ENCODE measurements at regions not wholly inside any gene's neighbourhood (a gene's known extent, or its start where the extent isn't known, plus 50 kb on each side); places are given as distances from the start of the nearest gene placed in this dataset.

DNA sequence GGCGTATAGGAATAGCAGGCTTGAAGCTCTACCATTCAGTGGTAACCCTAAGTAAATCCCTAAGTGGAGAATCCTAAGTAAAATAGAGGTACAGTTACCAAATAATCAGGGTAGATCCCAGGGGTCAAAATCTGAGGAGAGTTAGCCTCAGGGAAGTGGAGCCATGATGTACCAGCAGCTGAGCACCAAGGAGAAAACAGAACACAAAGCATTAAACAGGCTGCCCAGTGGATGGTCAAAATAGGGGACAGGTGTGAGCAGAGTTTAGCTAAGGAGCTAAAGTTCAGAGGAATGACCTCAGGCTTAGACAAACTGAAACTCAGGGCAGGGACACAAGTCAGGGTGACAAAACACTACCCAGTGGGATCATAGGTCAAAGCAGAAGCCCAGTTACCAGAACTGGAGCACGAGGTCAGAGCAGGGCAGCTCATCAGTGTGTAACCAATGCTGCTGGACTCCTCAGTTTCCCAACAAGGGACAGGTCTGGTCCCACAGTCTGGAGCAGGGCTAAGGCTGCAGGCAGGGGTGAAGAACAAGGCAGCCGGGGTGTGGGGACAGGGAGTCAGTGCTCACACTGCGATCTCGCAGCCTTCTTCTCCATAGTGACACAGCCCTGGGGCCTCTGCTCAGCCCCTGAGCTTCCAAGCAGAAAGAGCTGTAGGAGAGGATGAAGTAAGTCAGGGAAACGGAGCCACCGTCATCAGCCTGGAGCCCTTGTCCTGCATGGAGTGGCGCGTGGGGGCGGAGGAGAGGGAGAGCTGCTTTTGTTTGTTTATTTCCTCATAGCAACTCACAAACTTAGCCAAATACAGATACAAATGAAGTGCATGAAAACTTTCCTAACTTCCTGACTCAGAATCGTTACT is 264.0 kb downstream of the MREG start:
- Mint-ChIP-seq H3K36me3 (no peaks in the 10 kb centered on the region), H3K4me3 (peak overlapping the region in 1 of 8 donors; percentile 47), H3K4me1 (no peaks in the 10 kb centered on the region), H3K9me3 (no peaks in the 10 kb centered on the region), H3K27me3 (peaks cover 10 to 24% (median 19%) of the 10 kb centered on the region in 3 donors), H3K27ac (no peak overlapping the region)
- no peak for ATAC-seq (ENCODE audit: low read depth in 2 of 2)
- no peak for DNase-seq

- Mint-ChIP-seq H3K9me3 (no peaks in the 10 kb centered on the region), H3K4me1 (no peaks in the 10 kb centered on the region), H3K27ac (no peak overlapping the region), H3K4me3 (no peak overlapping the region), H3K27me3 (peaks cover 9 to 25% (median 17%) of the 10 kb centered on the region in 3 donors), H3K36me3 (no peaks in the 10 kb centered on the region)
- ATAC-seq (ENCODE audit: low read depth in 2 of 2) (no peak), DNase-seq (no peak)
Measured at GRCh38 chr2:215748446-215748845, 264.9 kb downstream of the MREG start.

DNA sequence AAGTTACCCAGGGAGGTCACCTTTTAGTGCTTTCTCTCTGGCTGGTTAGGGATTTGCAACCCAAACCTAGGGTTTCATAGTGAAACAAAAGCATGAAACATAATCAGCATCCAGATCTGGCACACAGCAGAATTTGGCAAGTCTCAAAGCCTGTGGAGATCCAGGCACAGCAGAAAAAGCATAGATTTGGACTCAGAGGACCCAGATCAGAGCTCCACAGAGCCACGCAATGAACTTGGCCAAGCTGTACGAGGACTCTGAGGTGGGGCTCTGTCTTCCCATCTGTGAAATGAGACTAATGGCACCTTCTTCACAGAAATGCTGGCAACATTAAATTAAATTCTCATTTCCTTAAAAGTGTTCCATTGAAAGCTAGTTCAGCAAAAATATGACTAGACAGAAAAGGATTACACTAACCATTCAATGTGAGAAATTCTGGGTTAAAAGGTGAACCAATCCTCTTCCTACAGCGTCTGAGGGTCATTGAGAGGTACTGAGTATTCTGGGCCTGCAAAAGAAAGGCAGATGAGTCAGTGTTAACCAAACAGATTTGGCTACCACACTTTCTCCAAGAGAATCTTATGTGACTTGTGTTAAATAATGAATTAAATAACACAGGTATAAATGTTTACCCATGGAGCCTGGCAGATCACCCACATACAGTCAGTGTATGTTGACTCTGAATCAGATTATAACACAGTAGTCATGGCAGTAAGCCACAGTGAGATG is 266.3 kb downstream of the MREG start:
- H3K27ac Mint-ChIP-seq = no peak overlapping the region
- peaks cover 9 to 24% (median 14%) of the 10 kb centered on the region in 3 donors for H3K27me3 Mint-ChIP-seq
- no peaks in the 10 kb centered on the region for H3K36me3 Mint-ChIP-seq
- DNase-seq (no peak), ATAC-seq (ENCODE audit: low read depth in 2 of 2) (no peak)
- no peaks in the 10 kb centered on the region for H3K4me1 Mint-ChIP-seq
- no peak overlapping the region for H3K4me3 Mint-ChIP-seq
- H3K9me3 Mint-ChIP-seq = no peaks in the 10 kb centered on the region

- ATAC-seq (ENCODE audit: low read depth in 2 of 2) (no peak), DNase-seq (no peak)
- H3K27ac Mint-ChIP-seq = peak overlapping the region in 1 of 6 donors; percentile 8
Measured at GRCh38 chr2:215746226-215746886, 267.0 kb downstream of the MREG start.

GRCh38 chr2:215745331-215745730 is 268.0 kb downstream of the MREG start:
- H3K4me1 Mint-ChIP-seq = no peaks in the 10 kb centered on the region
- H3K27me3 Mint-ChIP-seq = peaks cover 0 to 27% (median 8%) of the 10 kb centered on the region in 3 donors
- ATAC-seq (ENCODE audit: low read depth in 2 of 2) (no peak), DNase-seq (no peak)
- H3K36me3 Mint-ChIP-seq = no peaks in the 10 kb centered on the region
- no peak overlapping the region for H3K4me3 Mint-ChIP-seq
- no peaks in the 10 kb centered on the region for H3K9me3 Mint-ChIP-seq
- H3K27ac Mint-ChIP-seq = no peak overlapping the region

More at GRCh38 chr2:215746226-215746886, 267.0 kb downstream of the MREG start:
- no peak overlapping the region for H3K4me3 Mint-ChIP-seq
- peaks cover 2 to 20% (median 8%) of the 10 kb centered on the region in 3 donors for H3K27me3 Mint-ChIP-seq
- no peaks in the 10 kb centered on the region for H3K9me3 Mint-ChIP-seq
- H3K36me3 Mint-ChIP-seq = no peaks in the 10 kb centered on the region
- H3K4me1 Mint-ChIP-seq = no peaks in the 10 kb centered on the region

GRCh38 chr2:215744514-215744913 is 268.8 kb downstream of the MREG start:
- DNase-seq = no peak
- Mint-ChIP-seq H3K27ac (no peak overlapping the region), H3K4me3 (no peak overlapping the region), H3K36me3 (no peaks in the 10 kb centered on the region), H3K9me3 (no peaks in the 10 kb centered on the region), H3K27me3 (peaks cover under 1 to 24% (median 8%) of the 10 kb centered on the region in 3 donors), H3K4me1 (no peaks in the 10 kb centered on the region)
- ATAC-seq (ENCODE audit: low read depth in 2 of 2) = no peak

DNA sequence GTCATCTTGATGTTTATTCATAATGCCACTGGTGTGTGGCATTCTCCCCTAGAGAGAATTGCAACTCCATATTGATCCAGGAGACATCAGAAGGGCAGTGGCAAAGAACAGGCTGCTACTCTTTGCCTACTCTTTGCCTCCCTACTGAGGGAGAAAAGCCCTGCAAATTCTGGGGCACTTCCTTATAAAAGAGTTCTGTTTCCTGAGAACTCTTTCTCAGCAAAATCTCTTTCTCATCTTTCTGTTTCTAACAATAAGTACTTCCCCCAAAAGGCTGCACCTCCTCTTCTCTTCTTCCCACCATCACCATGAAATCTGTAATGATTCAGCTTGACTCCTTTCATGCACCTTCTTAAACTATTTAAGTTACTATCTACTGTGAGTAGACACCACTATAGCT is 270.3 kb downstream of the MREG start:
- Mint-ChIP-seq H3K4me3 (no peak overlapping the region), H3K27ac (no peak overlapping the region), H3K9me3 (peaks cover 0 to 6% (median 2%) of the 10 kb centered on the region in 7 donors), H3K36me3 (peaks cover 0 to 7% of the 10 kb centered on the region in 2 donors), H3K27me3 (peaks cover 5 to 25% (median 8%) of the 10 kb centered on the region in 3 donors), H3K4me1 (no peaks in the 10 kb centered on the region)
- DNase-seq = no peak
- no peak for ATAC-seq (ENCODE audit: low read depth in 2 of 2)

GRCh38 chr2:215742021-215742420 is 271.3 kb downstream of the MREG start:
- peaks cover 0 to 6% (median 2%) of the 10 kb centered on the region in 7 donors for H3K9me3 Mint-ChIP-seq
- no peak for DNase-seq
- H3K4me1 Mint-ChIP-seq = no peaks in the 10 kb centered on the region
- no peak for ATAC-seq (ENCODE audit: low read depth in 2 of 2)
- H3K36me3 Mint-ChIP-seq = peaks cover 0 to 7% of the 10 kb centered on the region in 2 donors
- peaks cover 5 to 31% (median 8%) of the 10 kb centered on the region in 3 donors for H3K27me3 Mint-ChIP-seq
- no peak overlapping the region for H3K4me3 Mint-ChIP-seq
- H3K27ac Mint-ChIP-seq = no peak overlapping the region

DNA sequence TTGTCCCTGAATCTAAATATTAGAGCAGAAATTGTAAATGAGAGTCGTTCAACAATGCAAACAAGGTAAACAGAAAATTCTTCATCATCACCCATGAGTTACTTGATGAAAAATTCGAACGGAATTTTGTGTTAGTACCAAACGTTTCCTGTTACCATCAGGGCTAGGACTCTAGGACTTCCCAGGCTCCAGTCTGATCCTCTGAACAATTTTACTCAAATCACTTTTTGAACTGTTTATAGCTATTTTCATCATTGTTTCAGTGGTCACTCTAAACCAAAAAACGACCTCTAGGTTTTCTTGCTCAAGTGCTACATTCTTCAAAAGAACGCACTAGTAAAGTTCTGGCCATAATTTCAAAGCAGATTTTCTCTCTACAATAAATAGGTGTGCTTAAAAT is 273.3 kb downstream of the MREG start:
- Mint-ChIP-seq H3K27me3 (peaks cover 0 to 26% (median 5%) of the 10 kb centered on the region in 3 donors), H3K9me3 (peaks cover 0 to 6% (median 2%) of the 10 kb centered on the region in 7 donors), H3K4me3 (no peak overlapping the region), H3K4me1 (no peaks in the 10 kb centered on the region), H3K27ac (no peak overlapping the region), H3K36me3 (peaks cover 0 to 7% of the 10 kb centered on the region in 2 donors)
- ATAC-seq (ENCODE audit: low read depth in 2 of 2) = no peak
- DNase-seq = no peak

DNA sequence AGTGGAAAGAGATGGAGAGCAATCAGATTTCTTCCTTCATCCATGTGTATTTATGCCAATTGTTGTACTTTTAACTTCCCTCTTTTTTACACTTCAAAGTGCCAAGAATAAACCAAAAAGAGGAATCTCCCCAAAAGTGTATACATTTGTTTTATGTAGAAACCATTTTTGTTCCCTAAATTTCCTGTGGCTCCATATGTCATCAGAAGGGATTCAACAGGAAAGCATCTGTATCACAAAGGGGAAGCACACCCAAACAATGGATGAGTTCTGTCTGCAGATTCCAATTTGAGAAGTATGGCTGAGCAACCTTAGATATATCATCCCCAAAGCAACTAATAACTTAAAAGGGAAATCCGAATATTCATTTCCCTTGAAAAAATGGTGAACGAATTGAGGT is 275.0 kb downstream of the MREG start:
- Mint-ChIP-seq H3K36me3 (peaks cover 0 to 7% of the 10 kb centered on the region in 2 donors), H3K27ac (no peak overlapping the region), H3K27me3 (peaks cover 0 to 21% (median 8%) of the 10 kb centered on the region in 3 donors), H3K4me1 (no peaks in the 10 kb centered on the region), H3K4me3 (no peak overlapping the region), H3K9me3 (peaks cover 0 to 6% (median 2%) of the 10 kb centered on the region in 7 donors)
- DNase-seq (no peak), ATAC-seq (ENCODE audit: low read depth in 2 of 2) (no peak)

- DNase-seq (no peak), ATAC-seq (ENCODE audit: low read depth in 2 of 2) (no peak)
- H3K27me3 Mint-ChIP-seq = peaks cover 0 to 21% (median 8%) of the 10 kb centered on the region in 3 donors
- no peak overlapping the region for H3K4me3 Mint-ChIP-seq
- peaks cover 0 to 6% (median 2%) of the 10 kb centered on the region in 7 donors for H3K9me3 Mint-ChIP-seq
- peak overlapping the region in 2 of 6 donors; percentile 17 to 70 for H3K27ac Mint-ChIP-seq
- H3K36me3 Mint-ChIP-seq = peaks cover 0 to 7% of the 10 kb centered on the region in 2 donors
- H3K4me1 Mint-ChIP-seq = no peaks in the 10 kb centered on the region
Measured at GRCh38 chr2:215737477-215737876, 275.9 kb downstream of the MREG start.

DNA sequence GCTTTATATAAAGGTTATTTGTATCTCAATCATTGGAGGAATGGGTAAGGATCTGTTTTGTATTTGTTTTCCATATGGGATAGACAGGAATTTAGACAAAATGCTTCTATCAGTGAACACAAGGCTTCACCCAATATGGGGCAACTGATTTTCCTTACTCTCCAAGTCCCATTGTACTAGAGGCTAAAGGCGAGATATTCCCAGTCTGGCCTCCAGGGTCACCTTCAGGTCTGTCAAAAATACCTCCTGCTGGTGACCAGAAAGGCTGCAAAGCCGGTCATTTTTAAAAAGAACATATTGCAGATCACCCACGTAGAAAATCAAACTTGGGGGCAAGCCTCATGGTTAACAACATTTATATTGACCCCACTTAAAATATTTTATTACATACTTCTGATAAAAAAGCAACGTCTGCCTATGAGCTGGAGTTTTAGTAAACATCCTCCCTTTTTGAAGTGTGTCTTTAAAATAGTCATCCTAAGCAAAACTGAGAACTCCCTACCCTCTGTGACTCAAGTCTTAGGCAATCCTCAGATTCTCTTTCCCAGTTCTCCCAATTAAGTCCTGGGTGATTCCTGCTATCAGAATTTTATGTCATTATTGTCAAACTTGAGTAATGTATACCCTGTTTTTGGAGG is 276.6 kb downstream of the MREG start:
- Mint-ChIP-seq H3K4me3 (no peak overlapping the region), H3K9me3 (peaks cover 0 to 6% (median 2%) of the 10 kb centered on the region in 7 donors), H3K27me3 (peaks cover 0 to 24% (median 8%) of the 10 kb centered on the region in 3 donors), H3K36me3 (peaks cover 0 to 7% of the 10 kb centered on the region in 2 donors), H3K4me1 (no peaks in the 10 kb centered on the region), H3K27ac (no peak overlapping the region)
- DNase-seq (no peak), ATAC-seq (ENCODE audit: low read depth in 2 of 2) (no peak)

DNA sequence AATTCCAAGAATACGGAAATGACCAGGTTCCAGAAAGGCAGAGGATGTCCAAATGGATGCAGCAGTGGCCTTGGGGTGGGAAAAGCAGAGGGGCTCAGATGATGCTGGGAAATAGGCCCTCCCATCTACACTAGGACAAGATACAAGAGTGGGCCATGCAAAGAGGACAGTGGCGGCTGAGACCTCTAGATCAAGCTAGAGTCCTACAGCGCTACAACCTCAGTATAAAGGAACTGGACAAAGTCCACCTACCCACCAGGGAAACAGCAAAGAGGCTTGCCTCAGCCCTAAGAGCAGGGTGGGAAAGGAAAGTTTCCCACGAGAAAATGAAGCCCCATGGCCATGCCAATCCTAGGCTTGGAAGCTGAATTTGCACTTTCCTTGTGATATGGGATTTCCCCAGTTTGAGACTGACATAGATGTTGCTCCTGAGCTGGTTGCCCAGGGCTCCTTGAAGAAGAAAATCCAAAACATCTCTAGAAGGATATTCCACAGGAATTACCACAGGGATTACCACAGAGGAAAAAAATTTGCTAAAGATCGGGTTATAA is 282.2 kb downstream of the MREG start:
- peaks cover 0 to 8% (median 5%) of the 10 kb centered on the region in 3 donors for H3K4me1 Mint-ChIP-seq
- no peak overlapping the region for H3K27ac Mint-ChIP-seq
- ATAC-seq (ENCODE audit: low read depth in 2 of 2) (no peak), DNase-seq (no peak)
- peaks cover 0 to 1% (median 0%) of the 10 kb centered on the region in 7 donors for H3K9me3 Mint-ChIP-seq
- no peaks in the 10 kb centered on the region for H3K36me3 Mint-ChIP-seq
- H3K4me3 Mint-ChIP-seq = no peak overlapping the region
- H3K27me3 Mint-ChIP-seq = peaks cover 0 to 4% (median 3%) of the 10 kb centered on the region in 3 donors
